ENCODE measurements at regions not wholly inside any gene's neighbourhood (a gene's known extent, or its start where the extent isn't known, plus 50 kb on each side); places are given as distances from the start of the nearest gene placed in this dataset.
"Not testable (repeated sequence)": the region's sequence is repeated elsewhere in the genome, so short reads cannot be mapped to it uniquely, and the experiment has no call there.

DNA sequence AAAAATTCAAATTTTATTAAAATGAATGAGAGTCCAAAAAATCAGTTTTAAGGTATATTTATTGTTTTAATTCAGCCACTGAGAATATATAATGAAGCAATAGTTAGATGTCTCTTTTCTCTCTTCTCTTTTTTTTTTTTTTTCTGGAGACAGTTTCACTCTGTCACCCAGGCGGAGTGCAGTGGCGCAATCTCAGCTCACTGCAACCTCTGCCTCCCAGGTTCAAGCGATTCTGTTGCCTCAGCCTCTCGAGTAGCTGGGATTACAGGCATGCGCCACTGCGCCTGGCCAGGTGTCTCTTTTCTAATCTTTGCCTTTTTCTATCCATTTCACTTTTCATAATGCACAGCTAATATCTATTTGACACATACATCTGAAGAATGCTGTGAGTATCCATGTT lies 307.1 kb upstream of the RGS6 start:
- WGBS (ENCODE audit: insufficient coverage), result 100% methylated on average over 2 of the region's 6 CpGs
- H3K27me3 ChIP-seq (replicated peaks in 2 of 5; ENCODE audit: control insufficient read depth in 4 of 5, insufficient read depth in 5 of 5, low read length in 4 of 5), result no peaks in the 10 kb centered on the region
- no peak overlapping the region for H3K4me3 ChIP-seq (ENCODE audit: control insufficient read depth in 1 of 7, extremely low read depth in 1 of 7, insufficient read depth in 4 of 7, low read depth in 2 of 7, low read length in 6 of 7)
- H3K36me3 ChIP-seq (ENCODE audit: control insufficient read depth in 4 of 4, insufficient read depth in 4 of 4, low read length in 3 of 4), result no peaks in the 10 kb centered on the region
- H3K4me1 ChIP-seq (ENCODE audit: control extremely low read depth in 1 of 4, control insufficient read depth in 4 of 4, insufficient read depth in 4 of 4, low read length in 3 of 4), result no peaks in the 10 kb centered on the region
- CTCF ChIA-PET, result interaction anchor here (0.7 kb wide), 1 partner anchor 484 kb away, joined by 4 read pairs; no protein-coding TSS in a partner anchor
- no peaks in the 10 kb centered on the region for H3K9me3 ChIP-seq (ENCODE audit: control extremely low read depth in 1 of 5, control insufficient read depth in 4 of 5, insufficient read depth in 2 of 5, low read depth in 1 of 5, low read length in 4 of 5)
- POLR2A ChIA-PET, result no interaction called here
- H3K27ac ChIP-seq (ENCODE audit: insufficient read depth in 1 of 2, low read depth in 1 of 2, low read length in 2 of 2, poor library complexity in 1 of 2, severe bottlenecking in 2 of 2), result no peak overlapping the region
- no peak for DNase-seq

DNA sequence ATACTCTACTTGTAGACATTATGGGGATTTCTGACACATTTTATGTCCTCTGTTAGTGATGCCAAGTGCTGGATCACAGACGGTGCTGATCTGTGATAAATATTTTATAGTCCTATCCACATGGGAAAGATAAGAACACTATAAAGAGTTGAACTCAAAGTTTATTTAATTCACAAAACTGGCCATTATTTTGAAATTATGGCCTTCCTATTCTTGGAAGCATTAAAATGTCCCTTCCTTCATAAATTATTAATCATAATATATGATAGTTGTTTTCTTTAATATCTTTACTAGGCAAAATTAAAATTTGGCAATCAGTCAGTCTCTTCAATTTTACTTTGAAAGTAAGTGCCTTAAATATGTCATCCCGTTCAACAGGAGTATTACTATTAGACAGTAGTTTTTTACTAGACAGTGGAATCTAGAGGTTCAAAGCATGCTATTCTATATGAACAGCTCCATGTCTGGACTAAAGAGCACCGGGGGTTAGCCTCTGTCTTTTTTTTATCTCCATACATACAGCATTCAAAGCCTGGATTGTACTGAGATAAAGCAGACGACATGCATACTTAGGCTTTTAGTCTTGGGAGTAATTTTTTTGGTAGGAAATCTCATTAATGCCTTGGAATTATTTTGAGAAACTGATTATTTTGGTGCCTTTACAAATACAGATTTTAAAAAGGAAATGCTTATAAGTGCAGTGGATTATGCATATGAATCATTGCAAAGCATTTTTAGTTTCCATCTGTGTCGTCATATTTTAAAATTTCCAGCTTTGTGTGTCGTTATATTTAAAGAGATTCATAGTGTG lies 306.1 kb upstream of the RGS6 start:
- Histone ChIP-seq H3K9me3 (ENCODE audit: control extremely low read depth in 1 of 5, control insufficient read depth in 4 of 5, insufficient read depth in 2 of 5, low read depth in 1 of 5, low read length in 4 of 5) (no peaks in the 10 kb centered on the region), H3K4me3 (ENCODE audit: control insufficient read depth in 1 of 7, extremely low read depth in 1 of 7, insufficient read depth in 4 of 7, low read depth in 2 of 7, low read length in 6 of 7) (no peak overlapping the region), H3K36me3 (ENCODE audit: control insufficient read depth in 4 of 4, insufficient read depth in 4 of 4, low read length in 3 of 4) (no peaks in the 10 kb centered on the region), H3K27ac (ENCODE audit: insufficient read depth in 1 of 2, low read depth in 1 of 2, low read length in 2 of 2, poor library complexity in 1 of 2, severe bottlenecking in 2 of 2) (no peak overlapping the region), H3K4me1 (ENCODE audit: control extremely low read depth in 1 of 4, control insufficient read depth in 4 of 4, insufficient read depth in 4 of 4, low read length in 3 of 4) (no peaks in the 10 kb centered on the region), H3K27me3 (replicated peaks in 2 of 5; ENCODE audit: control insufficient read depth in 4 of 5, insufficient read depth in 5 of 5, low read length in 4 of 5) (no peaks in the 10 kb centered on the region)
- ChIA-PET CTCF (interaction anchor here (0.7 to 0.8 kb wide), 2 partner anchors 24 to 484 kb away, joined by 3 to 4 read pairs; no protein-coding TSS in a partner anchor), POLR2A (no interaction called here)
- WGBS (ENCODE audit: insufficient coverage), result no CpG with 5 or more reads among the region's 6 CpGs
- DNase-seq, result no peak

DNA sequence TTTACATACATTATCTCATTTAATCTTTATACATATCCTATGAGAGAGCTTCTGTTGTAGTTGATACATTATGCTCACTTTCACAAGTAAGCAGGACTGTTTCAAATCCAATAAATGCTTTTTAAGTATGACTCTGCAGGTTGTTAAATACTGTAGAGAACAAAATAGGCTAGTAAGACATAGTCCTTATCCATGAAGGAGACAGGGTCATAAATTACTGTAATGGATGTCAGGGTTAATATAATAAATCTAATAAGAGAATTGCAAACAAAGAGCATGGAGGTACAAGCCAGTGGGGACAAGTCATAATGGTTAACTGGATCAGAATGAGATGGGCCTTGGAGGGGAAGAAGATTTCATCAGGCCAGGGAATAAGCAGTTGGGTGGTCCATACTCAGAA lies 303.8 kb upstream of the RGS6 start:
- CTCF ChIA-PET, result no interaction called here
- Histone ChIP-seq H3K9me3 (ENCODE audit: control extremely low read depth in 1 of 5, control insufficient read depth in 4 of 5, insufficient read depth in 2 of 5, low read depth in 1 of 5, low read length in 4 of 5) (peaks cover 0 to 3% (median 0%) of the 10 kb centered on the region in 5 experiments), H3K4me3 (ENCODE audit: control insufficient read depth in 1 of 7, extremely low read depth in 1 of 7, insufficient read depth in 4 of 7, low read depth in 2 of 7, low read length in 6 of 7) (no peak overlapping the region), H3K27me3 (replicated peaks in 2 of 5; ENCODE audit: control insufficient read depth in 4 of 5, insufficient read depth in 5 of 5, low read length in 4 of 5) (no peaks in the 10 kb centered on the region), H3K4me1 (ENCODE audit: control extremely low read depth in 1 of 4, control insufficient read depth in 4 of 4, insufficient read depth in 4 of 4, low read length in 3 of 4) (no peaks in the 10 kb centered on the region), H3K36me3 (ENCODE audit: control insufficient read depth in 4 of 4, insufficient read depth in 4 of 4, low read length in 3 of 4) (no peaks in the 10 kb centered on the region), H3K27ac (ENCODE audit: insufficient read depth in 1 of 2, low read depth in 1 of 2, low read length in 2 of 2, poor library complexity in 1 of 2, severe bottlenecking in 2 of 2) (no peak overlapping the region)
- POLR2A ChIA-PET, result no interaction called here
- DNase-seq, result no peak

DNA sequence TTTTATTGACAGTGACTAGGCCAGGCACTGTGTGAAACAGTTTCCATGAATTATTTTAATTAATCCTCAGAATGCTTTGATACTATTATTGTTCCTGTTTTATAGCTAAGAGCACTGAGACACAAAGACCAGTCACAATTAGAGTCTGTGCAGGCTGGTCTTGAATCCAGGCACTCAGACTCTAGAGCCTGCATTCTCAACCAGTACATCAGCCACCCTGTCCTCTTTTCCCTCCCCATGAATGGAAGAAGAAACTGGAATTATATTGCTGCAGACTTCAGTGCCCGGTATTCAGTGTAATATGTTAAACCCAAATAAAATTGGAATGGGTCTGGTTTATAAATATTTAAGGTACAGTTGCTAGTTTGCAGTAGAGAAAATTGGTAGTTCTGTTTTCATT lies 303.0 kb upstream of the RGS6 start:
- no CpG with 5 or more reads among the region's 1 CpG for WGBS (ENCODE audit: insufficient coverage)
- ChIA-PET CTCF (no interaction called here), POLR2A (no interaction called here)
- H3K27ac ChIP-seq (ENCODE audit: insufficient read depth in 1 of 2, low read depth in 1 of 2, low read length in 2 of 2, poor library complexity in 1 of 2, severe bottlenecking in 2 of 2), result no peak overlapping the region
- no peaks in the 10 kb centered on the region for H3K4me1 ChIP-seq (ENCODE audit: control extremely low read depth in 1 of 4, control insufficient read depth in 4 of 4, insufficient read depth in 4 of 4, low read length in 3 of 4)
- no peaks in the 10 kb centered on the region for H3K36me3 ChIP-seq (ENCODE audit: control insufficient read depth in 4 of 4, insufficient read depth in 4 of 4, low read length in 3 of 4)
- H3K4me3 ChIP-seq (ENCODE audit: control insufficient read depth in 1 of 7, extremely low read depth in 1 of 7, insufficient read depth in 4 of 7, low read depth in 2 of 7, low read length in 6 of 7), result no peak overlapping the region
- no peaks in the 10 kb centered on the region for H3K27me3 ChIP-seq (replicated peaks in 2 of 5; ENCODE audit: control insufficient read depth in 4 of 5, insufficient read depth in 5 of 5, low read length in 4 of 5)
- DNase-seq, result no peak
- peaks cover 0 to 7% (median 2%) of the 10 kb centered on the region in 5 experiments for H3K9me3 ChIP-seq (ENCODE audit: control extremely low read depth in 1 of 5, control insufficient read depth in 4 of 5, insufficient read depth in 2 of 5, low read depth in 1 of 5, low read length in 4 of 5)

DNA sequence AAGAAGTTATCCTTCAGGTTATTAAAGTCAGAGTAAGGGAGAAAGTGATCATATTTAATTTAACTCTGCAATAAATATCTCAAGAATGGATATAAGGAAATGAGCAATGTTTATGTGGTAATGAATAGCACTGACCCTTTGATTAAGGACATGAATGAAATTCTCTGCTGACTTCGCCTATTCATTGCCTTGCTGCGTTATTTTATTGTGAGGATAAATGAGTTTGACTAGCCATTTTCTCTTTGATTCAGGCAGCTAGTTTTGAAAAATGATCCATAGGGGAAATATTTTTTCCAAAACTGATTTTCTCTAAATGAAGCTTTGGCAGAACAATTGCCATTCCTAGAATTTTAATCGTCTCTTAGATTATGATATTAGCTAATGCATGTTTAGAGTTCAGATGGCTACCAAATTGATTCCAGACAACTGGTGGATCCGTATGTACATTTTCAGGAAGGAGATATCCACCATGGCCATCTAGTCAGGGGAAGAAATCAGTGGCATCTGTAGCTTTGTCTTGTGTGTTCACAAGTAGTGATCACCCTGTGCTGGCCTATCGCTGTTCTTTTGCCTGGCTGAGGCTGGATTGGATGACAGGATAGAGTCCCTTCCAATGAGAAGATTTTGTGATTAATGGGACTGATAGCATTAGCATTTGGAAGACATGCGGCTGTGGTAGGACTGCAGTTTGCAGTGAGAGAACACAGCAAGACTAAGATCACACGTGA lies 302.3 kb upstream of the RGS6 start:
- WGBS (ENCODE audit: insufficient coverage), result 100% methylated on average over 7 of the region's 7 CpGs
- Histone ChIP-seq H3K4me1 (ENCODE audit: control extremely low read depth in 1 of 4, control insufficient read depth in 4 of 4, insufficient read depth in 4 of 4, low read length in 3 of 4) (no peaks in the 10 kb centered on the region), H3K27me3 (replicated peaks in 2 of 5; ENCODE audit: control insufficient read depth in 4 of 5, insufficient read depth in 5 of 5, low read length in 4 of 5) (no peaks in the 10 kb centered on the region), H3K4me3 (ENCODE audit: control insufficient read depth in 1 of 7, extremely low read depth in 1 of 7, insufficient read depth in 4 of 7, low read depth in 2 of 7, low read length in 6 of 7) (no peak overlapping the region), H3K36me3 (ENCODE audit: control insufficient read depth in 4 of 4, insufficient read depth in 4 of 4, low read length in 3 of 4) (no peaks in the 10 kb centered on the region), H3K9me3 (ENCODE audit: control extremely low read depth in 1 of 5, control insufficient read depth in 4 of 5, insufficient read depth in 2 of 5, low read depth in 1 of 5, low read length in 4 of 5) (peaks cover 0 to 7% (median 4%) of the 10 kb centered on the region in 5 experiments), H3K27ac (ENCODE audit: insufficient read depth in 1 of 2, low read depth in 1 of 2, low read length in 2 of 2, poor library complexity in 1 of 2, severe bottlenecking in 2 of 2) (no peak overlapping the region)
- no peak for DNase-seq
- ChIA-PET POLR2A (no interaction called here), CTCF (no interaction called here)

DNA sequence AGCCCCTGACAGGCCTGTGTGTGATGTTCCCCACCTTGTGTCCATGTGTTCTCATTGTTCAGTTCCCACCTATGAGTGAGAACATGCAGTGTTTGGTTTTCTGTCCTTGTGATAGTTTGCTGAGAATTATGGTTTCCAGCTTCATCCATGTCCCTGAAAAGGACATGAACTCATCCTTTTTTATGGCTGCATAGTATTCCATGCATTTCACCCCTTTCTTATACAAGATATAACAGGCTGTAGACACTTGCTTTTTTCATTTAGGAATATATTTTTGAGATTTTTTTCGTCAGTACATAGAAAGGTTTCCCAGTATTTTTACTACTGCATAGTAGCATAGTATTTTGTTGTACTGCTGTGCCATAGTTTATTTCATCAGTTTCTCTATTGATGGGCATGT lies 301.2 kb upstream of the RGS6 start:
- H3K4me3 ChIP-seq (ENCODE audit: control insufficient read depth in 1 of 7, extremely low read depth in 1 of 7, insufficient read depth in 4 of 7, low read depth in 2 of 7, low read length in 6 of 7); CTCF ChIA-PET; POLR2A ChIA-PET; H3K36me3 ChIP-seq (ENCODE audit: control insufficient read depth in 4 of 4, insufficient read depth in 4 of 4, low read length in 3 of 4); H3K27ac ChIP-seq (ENCODE audit: insufficient read depth in 1 of 2, low read depth in 1 of 2, low read length in 2 of 2, poor library complexity in 1 of 2, severe bottlenecking in 2 of 2); H3K27me3 ChIP-seq (replicated peaks in 2 of 5; ENCODE audit: control insufficient read depth in 4 of 5, insufficient read depth in 5 of 5, low read length in 4 of 5); DNase-seq; H3K4me1 ChIP-seq (ENCODE audit: control extremely low read depth in 1 of 4, control insufficient read depth in 4 of 4, insufficient read depth in 4 of 4, low read length in 3 of 4): not testable (repeated sequence)
- no CpG with 5 or more reads among the region's 1 CpG for WGBS (ENCODE audit: insufficient coverage)
- H3K9me3 ChIP-seq (ENCODE audit: control extremely low read depth in 1 of 5, control insufficient read depth in 4 of 5, insufficient read depth in 2 of 5, low read depth in 1 of 5, low read length in 4 of 5), result peaks cover 0 to 12% (median 4%) of the 10 kb centered on the region in 5 experiments

DNA sequence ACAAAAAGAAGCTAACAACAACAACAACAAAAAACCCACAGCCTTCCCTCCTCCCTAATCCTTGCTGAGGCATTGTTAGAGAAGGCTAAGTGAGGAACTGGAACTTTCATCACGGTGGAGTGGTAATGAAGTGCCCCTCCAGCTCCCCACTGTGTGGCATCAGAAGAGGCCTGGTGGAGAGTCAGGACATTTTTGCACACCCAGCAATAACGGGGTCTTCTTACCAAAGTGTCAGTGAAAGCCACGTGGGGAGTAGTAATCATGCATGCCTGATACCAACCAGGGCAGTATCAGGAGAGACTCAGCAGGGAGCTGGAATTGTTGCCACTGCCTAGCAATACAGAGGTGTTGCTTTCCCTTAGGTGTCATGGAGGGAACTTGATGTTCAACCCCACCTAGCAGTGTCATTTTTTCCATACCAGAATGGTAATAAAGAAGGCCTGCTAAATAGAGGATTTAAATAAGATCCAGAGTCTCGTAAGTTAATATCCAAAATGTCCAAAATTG lies 299.7 kb upstream of the RGS6 start:
- H3K4me3 ChIP-seq (ENCODE audit: control insufficient read depth in 1 of 7, extremely low read depth in 1 of 7, insufficient read depth in 4 of 7, low read depth in 2 of 7, low read length in 6 of 7), result no peak overlapping the region
- H3K27ac ChIP-seq (ENCODE audit: insufficient read depth in 1 of 2, low read depth in 1 of 2, low read length in 2 of 2, poor library complexity in 1 of 2, severe bottlenecking in 2 of 2), result no peak overlapping the region
- CTCF ChIA-PET, result no interaction called here
- peaks cover 0 to 12% (median 4%) of the 10 kb centered on the region in 5 experiments for H3K9me3 ChIP-seq (ENCODE audit: control extremely low read depth in 1 of 5, control insufficient read depth in 4 of 5, insufficient read depth in 2 of 5, low read depth in 1 of 5, low read length in 4 of 5)
- H3K27me3 ChIP-seq (replicated peaks in 2 of 5; ENCODE audit: control insufficient read depth in 4 of 5, insufficient read depth in 5 of 5, low read length in 4 of 5), result no peaks in the 10 kb centered on the region
- WGBS (ENCODE audit: insufficient coverage), result 100% methylated on average over 3 of the region's 4 CpGs
- H3K4me1 ChIP-seq (ENCODE audit: control extremely low read depth in 1 of 4, control insufficient read depth in 4 of 4, insufficient read depth in 4 of 4, low read length in 3 of 4), result no peaks in the 10 kb centered on the region
- no peaks in the 10 kb centered on the region for H3K36me3 ChIP-seq (ENCODE audit: control insufficient read depth in 4 of 4, insufficient read depth in 4 of 4, low read length in 3 of 4)
- no peak for DNase-seq
- POLR2A ChIA-PET, result no interaction called here
